Transverse colon (tissue), 4 donors: ENCODE measurements at regions not wholly inside any gene's neighbourhood (a gene's known extent, or its start where the extent isn't known, plus 50 kb on each side); places are given as distances from the start of the nearest gene placed in this dataset.

Source experiments
- DNase-seq: peaks from one replicate; pipeline ENCODE4 v3.0.0-alpha.2; 2019
- H3K27ac ChIP-seq, 4 donors: fragments of 200-600 bp; sonication (generic); 2 replicates each; pipeline ENCODE4 v1.5.1; 2016 to 2018; ENCODE audit warnings: inconsistent platforms in 4 of 4
- H3K27me3 ChIP-seq: fragments of 200-600 bp; sonication (generic); 2 replicates; pipeline ENCODE4 v1.5.1; 2017; ENCODE audit warnings: inconsistent platforms
- H3K36me3 ChIP-seq, 4 donors: fragments of 200-600 bp; sonication (generic); 2 replicates each; pipeline ENCODE4 v1.5.1; 2017 to 2019; ENCODE audit warnings: inconsistent platforms in 4 of 4
- H3K4me1 ChIP-seq, 4 donors: fragments of 200-600 bp; sonication (generic); 2 replicates each; pipeline ENCODE4 v1.5.1; 2017 to 2020; ENCODE audit warnings: inconsistent platforms in 4 of 4
- H3K4me3 ChIP-seq, 4 donors: fragments of 200-600 bp; sonication (generic); 1 replicate in 1 of 4; 2 replicates in 3 of 4; pipeline versions ENCODE4 v1.5.1 to v1.6.1; 2017 to 2019; ENCODE audit warnings: inconsistent platforms in 4 of 4
- H3K9me3 ChIP-seq, 2 donors: fragments of 200-600 bp; sonication (generic); 2 replicates each; pipeline ENCODE4 v1.5.1; 2017 to 2019; ENCODE audit warnings: inconsistent platforms in 2 of 2
- CTCF ChIP-seq, 5 experiments: fragments of 200-600 bp in 3 of 5; fragments of 450-650 bp in 2 of 5; sonication (generic) in 3 of 5; IDR thresholded peaks; 1 replicate in 2 of 5; 2 replicates in 3 of 5; pipeline ENCODE4 v1.5.1; 2016 to 2017; ENCODE audit warnings: antibody characterized with exemption in 5 of 5, inconsistent platforms in 3 of 5, mild to moderate bottlenecking in 2 of 5, moderate library complexity in 1 of 5
- EP300 ChIP-seq: sonication (generic); formaldehyde crosslinking; IDR thresholded peaks from one replicate; pipeline ENCODE4 v1.6.1; 2017; ENCODE audit warnings: antibody characterized with exemption, low read depth
- POLR2A ChIP-seq: fragments of 450-650 bp; IDR thresholded peaks from one replicate; pipeline ENCODE4 v1.6.1; 2016; ENCODE audit warnings: antibody characterized with exemption, mild to moderate bottlenecking, moderate library complexity
- POLR2AphosphoS5 ChIP-seq, 3 donors: sonication (generic); formaldehyde crosslinking; IDR thresholded peaks; one replicate each; pipeline ENCODE4 v1.6.1; 2016; ENCODE audit warnings: antibody characterized with exemption in 3 of 3
- WGBS, 2 donors: methylation state at CpG; one replicate each; pipeline ENCODE4 v1.1.5; 2018; ENCODE audit warnings: low coverage in 1 of 2; 5-methylcytosine and 5-hydroxymethylcytosine counted together
- in situ Hi-C, 4 donors: fragments of 200-750 bp; cut with MboI; loops; one replicate each; pipeline versions ENCODE4 v1.15.0 to v1.15.1; 2017; ENCODE audit warnings: low sequenced_read_pairs in 3 of 4, low pct_ligation_motif_present in 1 of 4, low pct_unique_long_range_greater_than_20kb in 1 of 4
- intact Hi-C: fragments of 100-400 bp; cut with DNase I; formaldehyde crosslinking; loops from one replicate; pipeline ENCODE4 v1.15.1; 2023; ENCODE audit warnings: low total_unique reads

- Histone ChIP-seq H3K27ac (no peak overlapping the region), H3K4me3 (no peak overlapping the region), H3K9me3 (no peaks in the 10 kb centered on the region), H3K27me3 (no peaks in the 10 kb centered on the region), H3K36me3 (no peaks in the 10 kb centered on the region), H3K4me1 (no peaks in the 10 kb centered on the region)
- DNase-seq: no peak
- WGBS, 2 donors: 74 to 100% methylated on average over 1 of the region's 1 CpG
- intact Hi-C loops: no loop called here
- in situ Hi-C loops: loop anchor here in 1 of 4 donors (25.0 kb wide), 1 partner anchor 471 kb away; no protein-coding TSS in a partner anchor
- TF ChIP-seq POLR2AphosphoS5 (IDR thresholded peaks at IDR 0.05) (no peak), EP300 (no peak), CTCF (IDR thresholded peaks at IDR 0.05) (no peak), POLR2A (no peak)
Measured at GRCh38 chr1:177441281-177441680, 270.5 kb downstream of the BRINP2 start.

GRCh38 chr1:177440821-177441220 is 270.1 kb downstream of the BRINP2 start:
- no peaks in the 10 kb centered on the region for H3K36me3 ChIP-seq
- H3K27ac ChIP-seq: no peak overlapping the region
- no peak overlapping the region for H3K4me3 ChIP-seq
- H3K9me3 ChIP-seq: no peaks in the 10 kb centered on the region
- in situ Hi-C loops: loop anchor here in 1 of 4 donors (25.0 kb wide), 1 partner anchor 471 kb away; no protein-coding TSS in a partner anchor
- no peak for DNase-seq
- intact Hi-C loops: no loop called here
- H3K4me1 ChIP-seq: no peaks in the 10 kb centered on the region
- TF ChIP-seq POLR2A: no peak
- no peak for TF ChIP-seq CTCF (IDR thresholded peaks at IDR 0.05)
- no peak for TF ChIP-seq POLR2AphosphoS5 (IDR thresholded peaks at IDR 0.05)
- no peaks in the 10 kb centered on the region for H3K27me3 ChIP-seq
- 70 to 75% methylated on average over 4 of the region's 4 CpGs for WGBS, 2 donors

GRCh38 chr1:177439301-177439700 is 268.5 kb downstream of the BRINP2 start:
- no peaks in the 10 kb centered on the region for H3K4me1 ChIP-seq
- no peak overlapping the region for H3K4me3 ChIP-seq
- no peak overlapping the region for H3K27ac ChIP-seq
- in situ Hi-C loops (loop anchor here in 1 of 4 donors (25.0 kb wide), 1 partner anchor 473 kb away; no protein-coding TSS in a partner anchor), intact Hi-C loops (no loop called here)
- TF ChIP-seq CTCF (IDR thresholded peaks at IDR 0.05): no peak
- TF ChIP-seq POLR2AphosphoS5 (IDR thresholded peaks at IDR 0.05): no peak
- TF ChIP-seq POLR2A: no peak
- no peak for TF ChIP-seq EP300
- no peaks in the 10 kb centered on the region for H3K27me3 ChIP-seq
- H3K36me3 ChIP-seq: no peaks in the 10 kb centered on the region
- DNase-seq: no peak
- no peaks in the 10 kb centered on the region for H3K9me3 ChIP-seq

GRCh38 chr1:177435364-177435763 is 264.6 kb downstream of the BRINP2 start:
- WGBS, 2 donors: 71 to 81% methylated on average over 1 of the region's 1 CpG
- intact Hi-C loops (no loop called here), in situ Hi-C loops (loop anchor here in 1 of 4 donors (25.0 kb wide), 1 partner anchor 477 kb away; no protein-coding TSS in a partner anchor)
- H3K27ac ChIP-seq: no peak overlapping the region
- H3K27me3 ChIP-seq: no peaks in the 10 kb centered on the region
- TF ChIP-seq POLR2A (no peak), CTCF (IDR thresholded peaks at IDR 0.05) (no peak), POLR2AphosphoS5 (IDR thresholded peaks at IDR 0.05) (no peak), EP300 (no peak)
- H3K9me3 ChIP-seq: no peaks in the 10 kb centered on the region
- H3K4me1 ChIP-seq: no peaks in the 10 kb centered on the region
- no peak for DNase-seq
- no peak overlapping the region for H3K4me3 ChIP-seq
- H3K36me3 ChIP-seq: no peaks in the 10 kb centered on the region
